ENCODE measurements at regions not wholly inside any gene's neighbourhood (a gene's known extent, or its start where the extent isn't known, plus 50 kb on each side); places are given as distances from the start of the nearest gene placed in this dataset.

- no peak overlapping the region for H3K27ac ChIP-seq (replicated peaks)
- DNase-seq (ENCODE audit: low read depth in 1 of 2, low spot score in 1 of 2): no peak
- no peak for TF ChIP-seq REST (IDR thresholded peaks at IDR 0.05; ENCODE audit: insufficient replicate concordance, low read depth)
- no peak for TF ChIP-seq GABPA (IDR thresholded peaks at IDR 0.05; ENCODE audit: low read depth)
- TF ChIP-seq SPI1 (IDR thresholded peaks at IDR 0.05; ENCODE audit: borderline replicate concordance, low read depth): no peak
- TF ChIP-seq, protein P1, sequence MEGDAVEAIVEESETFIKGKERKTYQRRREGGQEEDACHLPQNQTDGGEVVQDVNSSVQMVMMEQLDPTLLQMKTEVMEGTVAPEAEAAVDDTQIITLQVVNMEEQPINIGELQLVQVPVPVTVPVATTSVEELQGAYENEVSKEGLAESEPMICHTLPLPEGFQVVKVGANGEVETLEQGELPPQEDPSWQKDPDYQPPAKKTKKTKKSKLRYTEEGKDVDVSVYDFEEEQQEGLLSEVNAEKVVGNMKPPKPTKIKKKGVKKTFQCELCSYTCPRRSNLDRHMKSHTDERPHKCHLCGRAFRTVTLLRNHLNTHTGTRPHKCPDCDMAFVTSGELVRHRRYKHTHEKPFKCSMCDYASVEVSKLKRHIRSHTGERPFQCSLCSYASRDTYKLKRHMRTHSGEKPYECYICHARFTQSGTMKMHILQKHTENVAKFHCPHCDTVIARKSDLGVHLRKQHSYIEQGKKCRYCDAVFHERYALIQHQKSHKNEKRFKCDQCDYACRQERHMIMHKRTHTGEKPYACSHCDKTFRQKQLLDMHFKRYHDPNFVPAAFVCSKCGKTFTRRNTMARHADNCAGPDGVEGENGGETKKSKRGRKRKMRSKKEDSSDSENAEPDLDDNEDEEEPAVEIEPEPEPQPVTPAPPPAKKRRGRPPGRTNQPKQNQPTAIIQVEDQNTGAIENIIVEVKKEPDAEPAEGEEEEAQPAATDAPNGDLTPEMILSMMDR (IDR thresholded peaks at IDR 0.05; ENCODE audit: insufficient read depth, low read length): no peak
- no peak for TF ChIP-seq POLR2AphosphoS5 (IDR thresholded peaks at IDR 0.05; ENCODE audit: low read depth)
- H3K27me3 ChIP-seq (ENCODE audit: insufficient read depth, poor library complexity, severe bottlenecking): no peaks in the 10 kb centered on the region
- H3K4me3 ChIP-seq (replicated peaks; ENCODE audit: insufficient read depth, low read length): no peak overlapping the region
Observed at GRCh38 chr13:34884366-34884765, 57.7 kb upstream of the NBEA start.

DNA sequence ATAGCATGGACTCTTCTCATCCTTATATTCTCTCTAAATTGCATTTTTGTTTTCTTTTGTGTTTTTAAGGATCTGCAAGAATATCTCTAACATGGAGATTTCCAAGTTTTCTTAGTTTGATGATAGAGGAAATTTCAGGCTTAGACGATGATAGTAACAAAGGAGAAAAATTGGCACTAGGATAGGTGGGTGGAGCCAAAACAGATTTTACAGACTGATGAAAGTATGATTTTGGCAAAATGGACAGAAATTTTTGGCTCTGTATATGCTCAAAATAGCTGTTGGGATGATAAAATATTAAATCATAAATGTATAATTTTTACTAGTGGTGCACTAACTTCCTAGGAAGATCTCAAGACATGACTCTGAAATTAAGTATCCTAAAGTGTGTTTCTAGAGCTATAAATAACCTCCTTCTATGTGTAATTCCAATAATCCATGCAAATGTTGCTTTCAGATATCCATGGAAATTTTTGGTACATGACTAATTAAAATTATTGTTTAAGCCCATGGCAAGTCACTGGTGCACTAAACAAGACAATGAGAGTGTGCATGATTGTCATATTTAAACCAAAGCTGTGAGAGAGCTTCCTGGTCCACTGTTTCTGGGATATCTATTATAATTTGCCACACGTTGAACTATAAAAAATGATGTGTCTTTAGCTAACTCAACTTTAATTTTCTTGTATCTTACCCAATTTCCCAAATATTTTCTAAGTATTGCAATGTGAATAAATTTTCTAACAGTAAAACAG lies 55.8 kb upstream of the NBEA start:
- Histone ChIP-seq H3K27me3 (ENCODE audit: insufficient read depth, poor library complexity, severe bottlenecking) (no peaks in the 10 kb centered on the region), H3K4me3 (replicated peaks; ENCODE audit: insufficient read depth, low read length) (no peak overlapping the region), H3K27ac (replicated peaks) (no peak overlapping the region)
- no peak for DNase-seq (ENCODE audit: low read depth in 1 of 2, low spot score in 1 of 2)
- TF ChIP-seq, protein P1 (IDR thresholded peaks at IDR 0.05; ENCODE audit: insufficient read depth, low read length): no peak
- no peak for TF ChIP-seq GABPA (IDR thresholded peaks at IDR 0.05; ENCODE audit: low read depth)
- TF ChIP-seq SPI1 (IDR thresholded peaks at IDR 0.05; ENCODE audit: borderline replicate concordance, low read depth): no peak
- TF ChIP-seq REST (IDR thresholded peaks at IDR 0.05; ENCODE audit: insufficient replicate concordance, low read depth): no peak
- TF ChIP-seq POLR2AphosphoS5 (IDR thresholded peaks at IDR 0.05; ENCODE audit: low read depth): no peak

DNA sequence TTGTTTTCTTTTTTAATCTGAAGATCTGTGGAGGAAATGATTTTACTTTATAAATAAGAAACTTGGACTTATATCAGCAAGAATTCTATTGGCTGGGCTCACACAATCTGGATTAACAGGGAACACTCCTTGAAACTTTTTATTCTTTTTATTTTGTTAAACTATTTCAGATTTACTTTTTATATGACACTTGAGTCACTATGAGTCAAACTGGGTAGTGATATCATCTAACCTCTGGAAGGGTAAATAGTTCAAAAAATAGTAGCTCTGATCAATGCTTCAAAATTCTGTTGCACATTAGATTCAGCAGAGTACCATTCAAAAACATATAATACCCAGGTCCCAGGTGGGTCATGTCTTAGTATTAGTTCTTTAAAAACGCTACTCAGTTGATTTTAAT lies 55.1 kb upstream of the NBEA start:
- H3K27ac ChIP-seq (replicated peaks): no peak overlapping the region

More for the DNA sequence above, 55.1 kb upstream of the NBEA start:
- no peaks in the 10 kb centered on the region for H3K27me3 ChIP-seq (ENCODE audit: insufficient read depth, poor library complexity, severe bottlenecking)
- no peak overlapping the region for H3K4me3 ChIP-seq (replicated peaks; ENCODE audit: insufficient read depth, low read length)
- TF ChIP-seq POLR2AphosphoS5 (IDR thresholded peaks at IDR 0.05; ENCODE audit: low read depth): no peak
- no peak for DNase-seq (ENCODE audit: low read depth in 1 of 2, low spot score in 1 of 2)

All from HL-60 (cell line).